ENCODE measurements at regions not wholly inside any gene's neighbourhood (a gene's known extent, or its start where the extent isn't known, plus 50 kb on each side); places are given as distances from the start of the nearest gene placed in this dataset.

DNA sequence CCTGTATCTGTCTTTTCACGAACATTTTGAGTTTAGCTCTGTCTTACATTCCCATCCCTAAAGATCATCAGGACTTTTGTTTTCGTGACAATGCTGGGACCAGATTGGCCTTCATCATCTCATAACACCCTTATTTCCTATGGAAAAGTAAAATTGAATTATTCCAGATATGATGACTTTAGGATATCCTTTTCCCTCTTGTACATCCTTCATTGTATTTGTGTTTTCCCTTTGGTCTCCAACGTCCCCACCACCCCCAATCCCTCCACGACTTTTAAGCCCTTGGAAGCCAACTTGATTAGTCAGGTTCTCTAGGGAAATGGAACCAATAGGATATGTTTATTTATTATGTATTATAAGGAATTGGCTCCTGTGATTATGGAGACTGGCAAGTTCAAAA, 167.6 kb downstream of the ARL4A start:
- no peak overlapping the region for H3K4me3 Mint-ChIP-seq (ENCODE audit: unreplicated experiment)
- H3K36me3 Mint-ChIP-seq (ENCODE audit: unreplicated experiment) = no peaks in the 10 kb centered on the region
- TF ChIP-seq CTCF (IDR thresholded peaks at IDR 0.05; ENCODE audit: partially characterized antibody, unreplicated experiment) = no peak
- DNase-seq = no peak
- no peak overlapping the region for H3K27ac Mint-ChIP-seq (ENCODE audit: unreplicated experiment)
- no peaks in the 10 kb centered on the region for H3K27me3 Mint-ChIP-seq (ENCODE audit: unreplicated experiment)
- no peaks in the 10 kb centered on the region for H3K9me3 Mint-ChIP-seq (ENCODE audit: unreplicated experiment)
- no peaks in the 10 kb centered on the region for H3K4me1 Mint-ChIP-seq (ENCODE audit: low read depth, unreplicated experiment)

DNA sequence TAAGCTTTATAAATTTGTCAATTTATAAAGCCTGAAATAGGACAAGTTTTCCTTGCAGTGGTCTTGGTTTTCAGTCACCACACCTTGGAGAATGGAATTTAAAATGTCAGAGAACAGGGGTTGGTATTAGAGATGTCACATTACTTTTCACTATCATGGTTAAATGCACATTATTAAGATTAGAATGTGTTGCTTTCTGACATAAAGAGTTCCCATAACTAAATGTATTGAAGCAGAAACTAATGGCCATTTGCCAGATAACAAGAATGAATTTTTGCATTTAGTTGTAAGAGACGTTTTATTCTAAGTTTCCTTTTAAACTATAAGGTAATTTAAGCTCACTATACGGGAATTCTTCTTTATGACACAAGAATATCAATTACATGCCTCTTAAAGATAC, 172.3 kb downstream of the ARL4A start:
- H3K4me3 Mint-ChIP-seq (ENCODE audit: unreplicated experiment) = no peak overlapping the region
- no peak overlapping the region for H3K27ac Mint-ChIP-seq (ENCODE audit: unreplicated experiment)
- peaks cover 2% of the 10 kb centered on the region for H3K27me3 Mint-ChIP-seq (ENCODE audit: unreplicated experiment)
- peaks cover 4% of the 10 kb centered on the region for H3K4me1 Mint-ChIP-seq (ENCODE audit: low read depth, unreplicated experiment)
- no peaks in the 10 kb centered on the region for H3K36me3 Mint-ChIP-seq (ENCODE audit: unreplicated experiment)
- DNase-seq = no peak
- no peak for TF ChIP-seq CTCF (IDR thresholded peaks at IDR 0.05; ENCODE audit: partially characterized antibody, unreplicated experiment)
- H3K9me3 Mint-ChIP-seq (ENCODE audit: unreplicated experiment) = no peaks in the 10 kb centered on the region

GRCh38 chr7:12861070-12861469, 173.6 kb downstream of the ARL4A start:
- DNase-seq = no peak
- H3K4me3 Mint-ChIP-seq (ENCODE audit: unreplicated experiment) = no peak overlapping the region
- no peak overlapping the region for H3K27ac Mint-ChIP-seq (ENCODE audit: unreplicated experiment)

GRCh38 chr7:12862146-12862545, 174.7 kb downstream of the ARL4A start:
- Mint-ChIP-seq H3K4me1 (ENCODE audit: low read depth, unreplicated experiment) (peaks cover 4% of the 10 kb centered on the region), H3K27me3 (ENCODE audit: unreplicated experiment) (peaks cover 5% of the 10 kb centered on the region), H3K27ac (ENCODE audit: unreplicated experiment) (no peak overlapping the region), H3K36me3 (ENCODE audit: unreplicated experiment) (no peaks in the 10 kb centered on the region), H3K9me3 (ENCODE audit: unreplicated experiment) (no peaks in the 10 kb centered on the region), H3K4me3 (ENCODE audit: unreplicated experiment) (no peak overlapping the region)
- DNase-seq = no peak
- no peak for TF ChIP-seq CTCF (IDR thresholded peaks at IDR 0.05; ENCODE audit: partially characterized antibody, unreplicated experiment)

More at GRCh38 chr7:12861070-12861469, 173.6 kb downstream of the ARL4A start:
- Mint-ChIP-seq H3K36me3 (ENCODE audit: unreplicated experiment) (no peaks in the 10 kb centered on the region), H3K4me1 (ENCODE audit: low read depth, unreplicated experiment) (peaks cover 4% of the 10 kb centered on the region), H3K27me3 (ENCODE audit: unreplicated experiment) (peaks cover 5% of the 10 kb centered on the region), H3K9me3 (ENCODE audit: unreplicated experiment) (no peaks in the 10 kb centered on the region)
- no peak for TF ChIP-seq CTCF (IDR thresholded peaks at IDR 0.05; ENCODE audit: partially characterized antibody, unreplicated experiment)

DNA sequence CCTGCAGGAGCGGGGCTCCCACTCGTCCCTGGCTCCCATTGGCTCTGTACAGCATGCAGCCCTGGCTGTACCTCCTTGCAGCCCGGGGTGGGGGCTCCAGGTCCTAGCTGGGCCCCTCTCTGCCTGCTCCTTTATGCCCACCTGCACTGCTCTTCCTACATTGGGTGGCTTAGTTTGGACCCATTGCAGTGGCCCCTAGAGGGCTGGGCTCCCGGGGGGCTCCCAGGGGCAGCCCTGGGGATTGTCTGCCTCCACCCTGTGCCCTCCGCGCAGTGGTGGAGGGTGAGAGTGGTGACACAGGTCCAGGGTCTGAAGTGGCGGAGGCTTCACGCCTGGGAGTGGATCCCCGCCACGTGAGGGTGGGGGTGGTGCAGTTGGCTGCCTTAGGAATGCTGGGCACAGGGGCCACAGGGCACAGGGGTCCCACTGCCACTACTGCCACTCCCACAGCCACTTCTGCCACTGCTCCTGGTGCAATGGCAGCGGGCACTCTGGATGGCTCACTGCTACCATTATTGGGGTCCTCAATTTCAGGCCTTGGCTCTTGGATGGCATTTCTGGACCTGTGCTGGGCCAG, 177.1 kb downstream of the ARL4A start:
- no peaks in the 10 kb centered on the region for H3K36me3 Mint-ChIP-seq (ENCODE audit: unreplicated experiment)
- H3K4me3 Mint-ChIP-seq (ENCODE audit: unreplicated experiment) = no peak overlapping the region
- H3K27ac Mint-ChIP-seq (ENCODE audit: unreplicated experiment) = no peak overlapping the region

More for the DNA sequence above, 177.1 kb downstream of the ARL4A start:
- H3K9me3 Mint-ChIP-seq (ENCODE audit: unreplicated experiment) = no peaks in the 10 kb centered on the region
- H3K27me3 Mint-ChIP-seq (ENCODE audit: unreplicated experiment) = peaks cover 5% of the 10 kb centered on the region
- no peak for TF ChIP-seq CTCF (IDR thresholded peaks at IDR 0.05; ENCODE audit: partially characterized antibody, unreplicated experiment)
- peaks cover 4% of the 10 kb centered on the region for H3K4me1 Mint-ChIP-seq (ENCODE audit: low read depth, unreplicated experiment)
- no peak for DNase-seq
